ENCODE measurements at regions not wholly inside any gene's neighbourhood (a gene's known extent, or its start where the extent isn't known, plus 50 kb on each side); places are given as distances from the start of the nearest gene placed in this dataset.
"Not testable (repeated sequence)": the region's sequence is repeated elsewhere in the genome, so short reads cannot be mapped to it uniquely, and the experiment has no call there.

DNA sequence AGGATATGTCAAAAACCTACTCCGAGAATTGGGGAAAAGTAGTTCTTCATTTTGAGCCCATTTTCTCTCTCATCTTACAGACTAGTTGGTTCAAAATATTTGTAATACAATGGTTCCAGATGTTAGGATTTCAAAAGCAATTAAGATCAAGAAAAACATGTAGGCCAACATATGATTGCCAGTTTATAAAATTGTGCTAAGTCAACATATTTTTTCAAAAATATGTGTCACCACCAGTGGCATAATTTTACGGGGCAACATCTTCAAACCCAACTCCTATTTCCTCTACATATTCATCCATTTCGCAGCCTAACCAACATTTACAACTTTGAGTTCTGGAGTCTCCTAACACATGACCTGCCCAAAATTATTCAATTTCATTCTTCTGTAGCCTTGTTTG, 514.5 kb upstream of the TPK1 start:
- 88 to 89% methylated on average over 3 of the region's 3 CpGs for WGBS, 2 donors
- H3K4me3 ChIP-seq: no peak overlapping the region
- no peak for TF ChIP-seq POLR2A (IDR thresholded peaks at IDR 0.05)
- no peak for TF ChIP-seq EP300 (IDR thresholded peaks at IDR 0.05)
- TF ChIP-seq, protein P1, sequence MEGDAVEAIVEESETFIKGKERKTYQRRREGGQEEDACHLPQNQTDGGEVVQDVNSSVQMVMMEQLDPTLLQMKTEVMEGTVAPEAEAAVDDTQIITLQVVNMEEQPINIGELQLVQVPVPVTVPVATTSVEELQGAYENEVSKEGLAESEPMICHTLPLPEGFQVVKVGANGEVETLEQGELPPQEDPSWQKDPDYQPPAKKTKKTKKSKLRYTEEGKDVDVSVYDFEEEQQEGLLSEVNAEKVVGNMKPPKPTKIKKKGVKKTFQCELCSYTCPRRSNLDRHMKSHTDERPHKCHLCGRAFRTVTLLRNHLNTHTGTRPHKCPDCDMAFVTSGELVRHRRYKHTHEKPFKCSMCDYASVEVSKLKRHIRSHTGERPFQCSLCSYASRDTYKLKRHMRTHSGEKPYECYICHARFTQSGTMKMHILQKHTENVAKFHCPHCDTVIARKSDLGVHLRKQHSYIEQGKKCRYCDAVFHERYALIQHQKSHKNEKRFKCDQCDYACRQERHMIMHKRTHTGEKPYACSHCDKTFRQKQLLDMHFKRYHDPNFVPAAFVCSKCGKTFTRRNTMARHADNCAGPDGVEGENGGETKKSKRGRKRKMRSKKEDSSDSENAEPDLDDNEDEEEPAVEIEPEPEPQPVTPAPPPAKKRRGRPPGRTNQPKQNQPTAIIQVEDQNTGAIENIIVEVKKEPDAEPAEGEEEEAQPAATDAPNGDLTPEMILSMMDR (IDR thresholded peaks at IDR 0.05): no peak
- no peak for TF ChIP-seq POLR2AphosphoS5 (IDR thresholded peaks at IDR 0.05)
- intact Hi-C loops (cut with DNase I): loop anchor here (10.0 kb wide), 1 partner anchor 74 kb away; no protein-coding TSS in a partner anchor
- no peaks in the 10 kb centered on the region for H3K4me1 ChIP-seq
- H3K9me3 ChIP-seq: peaks cover 0 to 9% (median 2%) of the 10 kb centered on the region in 4 donors
- no peaks in the 10 kb centered on the region for H3K27me3 ChIP-seq
- H3K27ac ChIP-seq: no peak overlapping the region
- H3K36me3 ChIP-seq: no peaks in the 10 kb centered on the region
- DNase-seq: no peak

GRCh38 chr7:145349452-145349851, 513.6 kb upstream of the TPK1 start:
- DNase-seq; H3K4me3 ChIP-seq; H3K27me3 ChIP-seq; H3K4me1 ChIP-seq; H3K27ac ChIP-seq; H3K36me3 ChIP-seq; H3K9me3 ChIP-seq; intact Hi-C loops (cut with DNase I): not testable (repeated sequence)

GRCh38 chr7:145347271-145347670, 511.4 kb upstream of the TPK1 start:
- Histone ChIP-seq H3K36me3 (no peaks in the 10 kb centered on the region), H3K4me1 (no peaks in the 10 kb centered on the region), H3K27me3 (no peaks in the 10 kb centered on the region), H3K9me3 (peaks cover 0 to 6% (median 0%) of the 10 kb centered on the region in 4 donors), H3K27ac (no peak overlapping the region), H3K4me3 (no peak overlapping the region)
- no peak for DNase-seq
- WGBS, 2 donors: 83 to 93% methylated on average over 8 of the region's 8 CpGs
- TF ChIP-seq EP300 (IDR thresholded peaks at IDR 0.05) (no peak), POLR2AphosphoS5 (IDR thresholded peaks at IDR 0.05) (no peak), POLR2A (IDR thresholded peaks at IDR 0.05) (no peak)
- TF ChIP-seq, protein P1 (IDR thresholded peaks at IDR 0.05): no peak
- intact Hi-C loops (cut with DNase I): no loop called here

DNA sequence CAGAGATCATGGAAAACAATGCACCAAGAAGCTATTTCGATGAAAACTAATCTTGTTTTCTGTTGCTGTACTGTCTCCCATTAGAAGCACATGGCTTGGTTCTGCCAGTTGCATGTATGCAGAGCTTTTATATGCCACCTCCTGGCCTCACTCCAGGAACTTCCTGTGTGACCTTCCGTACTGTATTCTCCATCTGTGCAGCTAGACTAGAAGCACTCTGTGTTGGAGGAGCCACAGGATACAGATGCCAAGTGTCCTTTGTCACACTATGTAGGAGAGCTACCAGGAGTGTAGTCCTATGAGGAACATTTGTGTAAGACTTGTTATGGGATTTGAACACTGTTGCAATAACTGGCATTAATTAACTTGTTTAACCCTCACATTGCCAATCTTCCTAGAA, 503.5 kb upstream of the TPK1 start:
- Histone ChIP-seq H3K4me3 (no peak overlapping the region), H3K36me3 (no peaks in the 10 kb centered on the region), H3K27me3 (no peaks in the 10 kb centered on the region), H3K4me1 (no peaks in the 10 kb centered on the region), H3K9me3 (no peaks in the 10 kb centered on the region), H3K27ac (no peak overlapping the region)
- no peak for DNase-seq
- intact Hi-C loops (cut with DNase I): no loop called here
- TF ChIP-seq EP300 (IDR thresholded peaks at IDR 0.05) (no peak), POLR2AphosphoS5 (IDR thresholded peaks at IDR 0.05) (no peak), POLR2A (IDR thresholded peaks at IDR 0.05) (no peak)
- TF ChIP-seq, protein P1 (IDR thresholded peaks at IDR 0.05): no peak
- 75 to 77% methylated on average over 2 of the region's 2 CpGs for WGBS, 2 donors

DNA sequence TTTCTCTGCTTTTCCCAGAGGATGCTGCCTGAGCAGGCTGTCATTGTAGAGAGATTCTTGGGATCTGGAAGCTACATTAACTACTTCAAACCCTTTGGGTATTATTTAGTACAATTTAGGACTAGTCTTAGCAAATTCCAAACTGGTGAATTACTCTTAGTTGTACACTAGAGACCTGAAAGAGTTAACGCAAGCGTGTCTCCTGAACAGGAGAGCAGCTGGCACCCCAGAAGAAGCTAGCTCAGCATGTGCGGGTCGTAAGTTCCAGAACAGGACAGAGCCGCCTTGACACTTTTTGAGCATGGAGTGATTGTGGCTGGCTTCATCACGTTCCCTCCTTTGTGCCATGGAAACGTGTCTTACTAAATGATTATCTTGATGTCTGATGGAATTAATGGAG, 495.7 kb upstream of the TPK1 start:
- intact Hi-C loops (cut with DNase I): no loop called here
- TF ChIP-seq EP300 (IDR thresholded peaks at IDR 0.05) (no peak), POLR2A (IDR thresholded peaks at IDR 0.05) (no peak)
- TF ChIP-seq, protein P1 (IDR thresholded peaks at IDR 0.05): no peak
- Histone ChIP-seq H3K27ac (no peak overlapping the region), H3K36me3 (no peaks in the 10 kb centered on the region), H3K4me1 (no peaks in the 10 kb centered on the region), H3K9me3 (no peaks in the 10 kb centered on the region), H3K27me3 (no peaks in the 10 kb centered on the region), H3K4me3 (no peak overlapping the region)
- WGBS, 2 donors: 77 to 85% methylated on average over 7 of the region's 7 CpGs
- no peak for DNase-seq

All from sigmoid colon (tissue), 6 donors.